Stimulated activated naive CD8-positive, alpha-beta T cell treated with anti-CD3 and anti-CD28 coated beads, Interleukin-15, Interleukin-2, amounts not matched to agents 100 U/mL and 50 U/mL, for 24 hours (primary cell): ENCODE measurements at regions not wholly inside any gene's neighbourhood (a gene's known extent, or its start where the extent isn't known, plus 50 kb on each side); places are given as distances from the start of the nearest gene placed in this dataset.
"Not testable (repeated sequence)": the region's sequence is repeated elsewhere in the genome, so short reads cannot be mapped to it uniquely, and the experiment has no call there.

Experiments
- ATAC-seq: fragments of 150-1000 bp; cut with Tn5 transposase; one replicate; pipeline ENCODE4 v1.10.0; 2021
- DNase-seq: peaks from one replicate; pipeline ENCODE4 v3.0.0; 2021

DNA sequence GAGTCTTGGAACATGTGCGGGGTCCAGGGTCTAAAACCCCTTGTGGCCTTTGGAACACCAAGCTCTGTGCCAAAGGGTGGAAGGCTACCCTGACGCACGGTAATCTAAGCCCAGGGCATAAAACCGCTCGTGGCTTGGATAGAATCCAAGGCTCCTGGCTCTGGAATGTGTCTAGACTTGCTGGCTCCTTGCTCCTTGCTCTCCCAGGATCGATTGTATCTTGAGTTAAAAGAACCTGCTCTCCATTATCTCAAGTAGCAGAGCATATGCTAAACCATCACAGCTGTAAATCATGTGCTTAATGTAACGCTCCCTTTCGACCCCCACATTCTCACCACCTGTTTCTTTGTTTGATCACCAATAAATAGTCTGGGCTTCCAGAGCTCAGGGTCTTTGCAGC lies 50.3 kb downstream of the TLCD4 start:
- DNase-seq, ATAC-seq: not testable (repeated sequence)

DNA sequence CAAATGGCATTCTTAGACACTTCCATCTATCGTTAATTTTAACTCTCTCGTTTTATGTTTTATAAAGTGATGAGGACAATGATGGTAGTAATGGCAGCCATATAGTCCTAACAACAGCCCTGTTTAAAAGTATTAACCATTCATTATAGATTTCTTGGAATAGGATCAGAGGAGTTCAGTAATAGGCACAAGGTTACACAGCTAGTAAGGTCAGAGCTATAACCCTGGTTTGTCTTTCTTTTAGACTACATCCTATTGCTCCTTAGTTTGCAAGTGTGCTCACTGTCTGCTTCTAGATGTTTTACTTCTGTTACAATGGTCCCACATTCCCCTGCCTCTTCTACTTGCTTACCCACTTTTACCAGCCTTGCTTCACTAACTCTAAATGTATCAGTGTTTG lies 50.9 kb downstream of the TLCD4 start:
- no peak for DNase-seq

DNA sequence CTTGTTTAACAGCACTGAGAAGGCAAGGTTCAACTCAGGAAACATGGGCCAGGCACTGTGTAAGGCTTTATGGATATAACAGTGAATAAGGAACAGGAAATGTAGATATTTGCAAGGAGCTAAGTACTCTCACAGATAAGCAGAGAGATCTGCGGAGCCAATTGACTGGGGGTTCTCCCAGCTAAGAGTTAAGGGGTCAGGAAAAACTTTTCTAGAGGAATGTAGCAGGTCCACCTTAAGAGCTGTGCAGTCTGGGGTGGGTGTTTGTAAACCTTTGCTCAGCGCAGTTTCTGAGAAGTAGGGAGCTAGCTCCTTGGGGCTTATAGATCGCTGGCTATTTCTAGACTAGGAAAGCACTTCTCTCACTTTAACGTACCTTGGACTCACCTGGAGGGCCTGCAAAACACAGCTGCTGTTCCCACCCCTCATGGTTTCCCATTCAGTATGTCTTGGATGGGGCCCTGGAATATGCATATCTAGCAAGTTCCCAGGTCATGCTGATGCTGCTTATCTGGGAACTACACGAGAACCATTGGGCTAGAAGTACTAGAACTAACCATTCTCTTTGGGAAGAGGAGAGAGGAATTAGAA lies 51.7 kb downstream of the TLCD4 start:
- DNase-seq = no peak
- peak; percentile 19 for ATAC-seq

More for the DNA sequence above, 50.9 kb downstream of the TLCD4 start:
- no peak for ATAC-seq

GRCh38 chr1:95169548-95169947 lies 52.4 kb downstream of the TLCD4 start:
- no peak for ATAC-seq
- no peak for DNase-seq

DNA sequence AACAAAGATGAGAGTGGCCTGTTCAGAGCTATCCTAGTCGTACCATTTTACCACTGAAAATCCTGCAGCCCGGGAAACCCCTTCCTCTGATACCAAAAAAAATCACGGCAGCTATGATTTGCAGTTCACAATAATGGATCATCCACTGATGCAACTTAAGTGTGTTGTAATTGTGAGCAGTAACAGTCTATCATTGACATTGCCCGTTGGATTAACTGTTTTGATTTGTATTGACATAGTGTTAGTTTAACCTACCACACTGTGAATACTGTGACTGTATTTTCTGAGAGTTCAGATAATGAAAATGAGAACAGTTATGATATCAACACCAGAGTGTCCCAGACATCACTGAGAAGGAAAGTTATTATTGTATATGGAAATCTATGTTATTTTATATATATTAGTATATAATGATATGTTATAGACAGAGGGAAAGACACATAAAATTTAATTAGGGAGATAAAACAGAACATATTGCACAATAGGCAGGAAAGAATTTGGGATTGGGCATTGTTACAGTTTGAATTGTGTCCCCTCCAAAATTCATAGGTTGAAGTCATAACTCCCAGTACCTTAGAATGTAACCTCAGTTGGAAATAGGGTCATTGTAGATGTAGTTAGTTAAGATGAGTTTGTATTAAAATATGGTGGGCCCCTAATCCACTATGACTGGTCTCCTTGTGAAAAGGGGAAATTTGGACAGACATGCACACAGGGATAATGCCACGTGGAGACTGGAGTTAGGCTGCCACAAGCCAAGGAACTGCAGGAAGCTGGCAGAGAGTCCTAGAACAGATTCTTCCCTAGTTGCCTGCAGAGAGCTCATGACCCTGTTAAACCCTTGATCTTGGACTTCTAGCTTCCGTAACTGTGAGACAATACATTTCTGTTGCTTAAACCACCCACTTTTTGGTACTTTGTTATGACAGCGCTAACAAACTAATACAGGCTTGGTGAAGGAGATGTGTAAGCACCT lies 54.4 kb downstream of the TLCD4 start:
- ATAC-seq (no peak), DNase-seq (no peak)

- no peak for ATAC-seq
These were observed 57.1 kb upstream of the RWDD3 start for GRCh38 chr1:95176861-95177260.

DNA sequence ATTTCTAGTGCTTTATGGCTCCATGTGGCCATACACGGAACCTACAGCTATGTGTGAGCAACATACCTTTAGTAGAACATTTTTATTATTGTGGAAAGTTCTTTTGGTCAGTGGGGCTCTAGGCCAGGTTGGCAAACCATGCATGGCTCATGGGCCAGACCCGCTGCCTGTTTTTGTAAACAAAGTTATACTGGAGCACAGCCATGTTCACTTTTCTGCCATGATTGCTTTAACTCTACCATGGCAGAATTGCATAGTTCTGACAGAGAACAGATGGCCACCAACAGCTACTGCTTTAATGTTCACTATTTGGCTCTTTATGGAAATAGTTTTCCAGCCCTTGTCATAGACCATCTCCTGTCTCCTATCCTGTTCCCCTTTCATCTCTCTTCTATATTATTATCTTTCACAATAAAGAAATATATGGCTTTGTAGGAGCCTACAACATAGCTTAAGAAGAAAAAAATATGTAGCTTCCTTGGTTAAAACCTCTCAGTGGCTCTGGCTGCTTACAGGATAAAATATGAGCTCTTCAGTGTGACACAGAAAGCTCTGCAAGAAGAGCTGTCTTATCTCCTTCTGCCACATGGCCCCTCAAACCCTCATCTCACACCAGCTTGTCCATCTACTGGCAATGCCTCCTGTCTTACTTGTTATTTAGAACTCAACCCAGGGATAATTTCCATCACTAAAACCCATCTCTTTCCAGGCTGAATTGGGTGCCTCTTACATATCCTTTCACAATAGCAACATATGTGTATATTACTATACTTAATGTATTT lies 54.6 kb upstream of the RWDD3 start:
- no peak for ATAC-seq
- DNase-seq = no peak

More at GRCh38 chr1:95176861-95177260, 57.1 kb upstream of the RWDD3 start:
- DNase-seq = no peak

DNA sequence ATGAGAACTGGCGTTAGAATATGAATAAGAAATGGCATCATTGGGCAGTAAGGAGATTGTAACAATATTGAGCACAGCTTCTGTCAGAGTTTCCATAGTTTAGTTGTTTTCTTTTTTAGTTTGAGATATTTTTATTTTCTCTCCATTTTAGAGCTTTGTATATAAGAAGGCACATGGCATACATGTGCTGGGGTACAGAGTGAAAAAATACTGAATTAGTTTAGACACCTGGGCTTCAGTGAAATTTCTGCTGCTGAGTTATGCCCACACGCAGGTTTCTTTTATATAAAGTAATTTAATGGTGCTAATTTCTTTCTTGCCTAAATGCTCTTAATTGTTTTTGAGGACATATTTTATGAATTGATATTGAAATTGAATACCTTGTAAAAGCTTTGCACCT lies 53.6 kb upstream of the RWDD3 start:
- ATAC-seq (no peak), DNase-seq (no peak)

DNA sequence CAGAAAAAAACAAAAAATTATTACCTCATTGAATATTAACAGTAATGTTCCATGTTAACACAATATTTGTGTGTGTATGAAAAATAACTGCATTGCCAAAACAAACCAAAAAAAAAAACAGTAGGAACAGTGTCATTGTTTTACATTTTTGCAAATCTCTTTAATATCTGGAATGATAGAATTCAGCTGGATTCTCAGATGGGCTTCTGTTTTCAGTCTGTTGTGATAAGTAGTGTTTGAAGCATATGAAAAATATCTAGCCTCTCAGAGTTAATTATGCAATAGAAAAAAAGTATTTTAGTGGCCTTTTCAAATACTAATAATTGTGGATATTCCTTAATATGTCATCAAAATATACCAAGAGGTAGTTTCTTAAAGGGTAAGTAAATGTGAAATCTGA lies 52.9 kb upstream of the RWDD3 start:
- ATAC-seq (no peak), DNase-seq (no peak)

GRCh38 chr1:95183952-95184351 lies 50.1 kb upstream of the RWDD3 start:
- DNase-seq = no peak
- no peak for ATAC-seq
